Left lobe of liver (tissue), 2 donors: ENCODE measurements at regions not wholly inside any gene's neighbourhood (a gene's known extent, or its start where the extent isn't known, plus 50 kb on each side); places are given as distances from the start of the nearest gene placed in this dataset.

Source experiments
- ATAC-seq: fragments of 200-7000 bp; cut with Tn5 transposase; one replicate; pipeline ENCODE4 v1.9.1; 2020; ENCODE audit warnings: mild to moderate bottlenecking, moderate library complexity
- DNase-seq: peaks from one replicate; pipeline ENCODE4 v3.0.0-alpha.2; 2020; ENCODE audit warnings: low spot score
- donor health status: DM: no; HTN: no; CAD: no; lungs with moderate emphysema.
- donor health status: DM: no; HTN: yes; CAD: no.

DNA sequence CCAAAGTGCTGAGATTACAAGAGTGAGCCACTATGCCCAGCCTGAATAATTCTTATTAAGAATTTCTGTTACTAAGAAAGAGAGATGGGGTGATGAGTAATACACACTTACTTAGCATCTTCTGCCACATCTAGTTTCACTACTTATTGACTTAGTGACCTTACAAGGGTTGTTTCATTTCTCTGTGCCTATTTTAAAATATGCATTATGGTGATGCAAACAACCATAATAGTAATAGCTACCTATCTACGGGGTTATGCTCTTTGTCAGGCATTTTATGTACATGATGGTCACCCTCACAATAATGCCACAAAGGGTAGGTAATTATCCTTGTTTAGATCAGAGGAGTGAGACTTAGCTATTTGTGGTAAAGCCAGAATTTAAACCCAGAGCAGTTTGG, 499.0 kb upstream of the SGCD start:
- ATAC-seq (no peak), DNase-seq (no peak)

DNA sequence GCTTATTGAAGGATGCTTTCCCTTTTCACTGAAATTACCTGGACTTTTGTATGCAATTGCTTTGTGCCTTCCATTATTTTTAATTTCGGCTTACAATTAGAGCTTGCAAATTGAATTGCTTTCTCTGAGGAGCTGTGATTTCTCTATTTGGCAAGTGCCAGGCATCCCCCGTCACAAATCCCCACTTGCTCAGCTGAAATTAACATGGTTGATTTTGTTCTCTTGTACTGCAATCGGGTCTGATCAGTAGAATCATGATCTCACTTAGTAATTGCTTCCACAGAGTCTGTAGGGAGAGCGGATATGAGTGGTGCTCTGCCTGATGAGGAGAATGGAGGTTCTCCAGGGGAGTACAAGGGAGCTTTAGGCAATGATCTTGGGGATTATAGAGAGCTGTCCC, 495.5 kb upstream of the SGCD start:
- ATAC-seq (no peak), DNase-seq (no peak)

DNA sequence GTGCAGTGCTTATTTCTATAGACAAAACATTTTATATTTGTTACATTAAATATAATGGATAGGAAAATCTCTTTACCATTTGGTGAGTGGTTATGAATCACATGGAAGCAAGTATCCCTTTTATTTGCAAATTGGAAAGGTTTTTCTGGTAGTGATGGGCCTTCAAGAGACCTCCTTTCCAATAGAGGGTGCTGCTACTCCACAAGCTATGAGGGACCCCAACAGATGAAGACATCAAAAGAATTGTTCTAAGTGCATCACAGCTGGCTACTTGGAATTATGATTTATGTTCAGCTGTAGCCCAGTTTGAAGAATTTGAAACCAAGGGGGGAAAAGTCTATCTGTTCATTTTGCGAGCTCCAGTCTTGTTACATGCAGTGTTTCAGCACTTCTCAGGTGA, 493.7 kb upstream of the SGCD start:
- DNase-seq = no peak
- no peak for ATAC-seq

DNA sequence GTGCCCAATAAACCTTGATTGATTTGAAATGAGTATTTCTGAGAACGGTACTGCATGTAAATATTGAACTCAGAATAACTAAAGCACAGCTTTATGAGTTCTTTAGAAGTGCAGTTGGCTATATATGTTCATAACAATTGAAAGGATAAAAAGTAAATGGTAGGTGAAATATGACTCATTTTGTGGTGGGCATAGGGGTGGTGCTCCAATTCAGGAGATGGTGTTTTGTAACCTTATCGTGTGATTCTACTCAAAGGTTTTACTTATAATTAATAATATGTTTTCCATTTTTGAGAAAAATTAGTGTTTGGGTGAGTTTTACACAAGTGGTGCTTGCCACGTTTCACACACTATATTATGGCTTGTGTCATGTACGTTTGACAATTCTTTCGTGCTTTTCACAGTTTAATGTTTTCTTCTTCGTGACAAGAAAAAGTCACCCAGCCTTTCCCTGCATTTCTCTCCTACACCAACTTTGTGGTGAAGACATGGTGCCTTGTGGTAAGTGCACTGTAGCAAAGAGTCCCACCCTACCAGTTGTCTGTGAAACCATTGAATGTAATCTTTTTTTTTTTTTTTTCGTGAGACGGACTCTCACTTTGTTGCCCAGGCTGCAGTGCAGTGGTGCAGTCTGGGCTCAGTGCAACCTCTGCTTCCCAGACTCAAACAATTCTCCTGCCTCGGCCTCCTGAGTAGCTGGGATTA, 492.5 kb upstream of the SGCD start:
- no peak for DNase-seq
- ATAC-seq = no peak

DNA sequence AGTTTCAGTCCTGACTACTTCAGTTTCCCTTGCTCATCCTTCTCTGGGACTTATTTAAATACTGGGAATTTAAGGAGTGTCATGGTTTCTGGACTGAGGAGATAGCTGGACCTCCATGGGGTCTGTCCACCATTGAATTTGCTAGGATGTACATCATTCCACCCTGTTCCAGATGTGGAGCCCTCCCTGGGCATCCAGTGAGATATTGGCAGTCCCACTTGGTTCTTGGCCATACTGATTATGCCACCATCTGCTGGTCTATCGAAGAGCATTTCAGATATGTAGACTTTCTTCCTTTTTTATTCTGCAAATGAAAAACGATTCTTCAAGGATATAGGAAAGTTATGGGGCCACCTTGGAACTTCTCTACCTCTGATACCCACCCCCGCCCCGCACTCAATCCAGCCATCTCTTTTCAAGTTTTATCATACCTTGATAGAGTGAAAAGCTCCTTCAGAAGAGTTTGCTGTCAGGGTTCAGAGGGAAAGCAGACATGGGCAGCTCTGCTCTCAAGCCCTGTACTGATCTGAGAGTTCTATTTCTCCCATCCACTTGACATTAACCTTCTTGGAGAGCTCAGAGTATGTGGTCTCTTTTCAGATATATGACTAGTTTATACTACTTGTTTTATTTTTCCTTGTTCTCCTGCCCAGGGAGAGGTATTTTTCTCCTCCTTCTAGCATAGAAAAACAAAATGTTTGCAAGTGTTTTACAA, 490.7 kb upstream of the SGCD start:
- ATAC-seq (no peak), DNase-seq (no peak)

DNA sequence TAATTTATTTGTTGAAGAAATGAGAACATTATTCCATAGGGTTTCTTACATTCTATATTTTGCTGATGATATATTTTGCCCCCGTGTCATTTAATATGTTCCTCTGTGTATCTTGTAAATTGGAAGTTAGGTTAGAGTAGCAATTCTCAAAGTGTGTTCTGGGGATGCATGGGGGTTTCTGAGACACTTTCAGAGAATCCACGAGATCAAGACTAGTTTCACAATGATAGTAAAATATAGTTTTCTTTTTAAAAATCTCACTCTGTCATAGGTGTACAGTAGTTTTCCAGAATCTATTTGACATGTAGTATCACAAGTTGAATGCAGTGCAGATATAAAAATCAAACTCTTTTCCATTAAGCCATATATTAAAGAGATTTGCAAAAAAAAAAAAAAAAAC, 488.6 kb upstream of the SGCD start:
- DNase-seq = no peak
- no peak for ATAC-seq

DNA sequence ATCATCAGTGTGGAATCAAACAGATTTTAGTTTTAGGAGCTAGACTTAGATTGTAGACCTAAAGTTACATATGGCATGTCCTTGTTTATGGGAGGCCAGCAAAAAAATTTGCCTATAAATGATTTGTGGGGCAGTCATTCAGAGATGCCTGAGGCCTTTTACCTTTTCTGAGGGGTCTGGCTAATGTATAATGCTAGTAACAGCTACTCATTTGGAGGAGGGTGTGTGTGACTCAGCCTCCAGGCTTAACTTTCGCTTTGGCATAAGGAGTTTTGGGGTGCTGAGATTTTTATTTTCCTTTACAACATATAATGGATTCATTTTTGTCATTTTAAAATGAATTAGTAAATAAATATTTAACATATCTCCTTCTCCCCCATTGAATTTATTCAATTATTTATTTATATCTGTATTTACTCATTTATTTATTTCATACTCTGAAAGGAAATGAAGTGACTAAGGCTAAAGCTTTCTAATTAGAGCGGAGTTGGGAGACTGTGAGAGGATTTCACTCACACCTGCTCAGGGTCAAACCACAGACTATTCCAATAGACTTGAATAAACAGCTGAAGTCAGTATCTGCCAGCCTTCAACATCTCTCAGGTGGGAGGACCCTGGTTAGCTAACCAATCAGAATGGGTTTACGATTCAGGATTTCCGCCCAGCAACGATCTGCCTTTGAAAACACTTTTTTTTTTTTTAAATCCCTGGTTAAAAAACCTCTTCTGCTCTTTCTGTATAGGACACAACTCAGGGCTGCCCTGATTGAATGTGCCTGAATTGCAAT, 487.5 kb upstream of the SGCD start:
- DNase-seq = no peak
- ATAC-seq = no peak

DNA sequence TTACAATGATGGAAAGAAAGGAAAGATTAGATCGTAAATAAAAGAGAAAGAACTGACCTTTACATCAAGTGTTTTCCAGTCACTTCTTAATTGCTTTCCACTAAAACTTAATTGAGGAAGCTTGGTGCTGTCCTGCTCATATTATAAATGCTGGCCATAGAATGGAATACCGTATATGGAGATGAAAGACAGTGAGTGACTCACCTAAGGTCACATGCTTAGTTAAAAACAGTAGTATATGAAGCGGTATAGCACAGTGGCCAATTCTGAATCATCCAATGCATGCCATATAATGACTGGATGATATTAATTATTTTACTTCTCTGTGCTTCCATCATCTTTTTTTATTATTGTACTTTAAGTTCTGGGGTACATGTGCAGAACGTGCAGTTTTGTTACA, 482.4 kb upstream of the SGCD start:
- no peak for DNase-seq
- no peak for ATAC-seq

DNA sequence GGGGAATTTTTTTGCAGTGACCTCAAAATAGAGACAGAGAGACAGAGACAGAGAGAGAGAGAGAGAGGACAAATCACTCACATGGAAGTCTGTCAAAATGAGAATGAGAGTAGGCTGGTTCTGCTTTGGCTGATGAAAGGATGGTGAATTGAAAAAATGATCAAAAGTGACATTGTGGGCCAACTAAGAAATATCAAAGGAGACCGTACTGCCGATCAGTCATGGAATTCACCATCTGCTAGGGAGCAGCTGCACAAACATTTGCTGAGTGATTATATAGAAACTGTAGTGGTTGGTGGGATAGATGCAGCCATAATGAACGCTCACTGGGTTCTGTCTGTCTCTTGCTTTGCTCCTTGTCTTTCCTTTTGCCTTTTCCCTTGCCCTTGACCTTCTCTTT, 476.6 kb upstream of the SGCD start:
- no peak for ATAC-seq

DNA sequence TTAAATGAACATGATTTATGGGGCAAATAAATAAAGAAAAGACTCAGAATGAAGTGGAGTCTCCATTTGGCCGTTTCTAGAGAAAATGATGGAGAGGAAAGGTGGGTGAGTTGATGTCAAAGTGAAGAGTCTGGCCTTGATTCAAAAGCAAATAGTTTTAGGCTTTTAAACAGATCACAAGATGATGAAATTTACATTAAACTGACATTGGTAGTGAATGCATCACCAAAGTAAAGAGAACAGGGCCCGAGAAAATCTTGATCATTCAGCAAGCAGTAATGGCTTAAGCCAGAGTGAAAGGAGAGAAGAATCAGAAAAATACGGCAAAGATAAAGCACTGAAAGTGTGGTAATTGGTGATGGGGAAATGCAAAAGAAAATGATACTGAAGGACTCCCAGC, 460.0 kb upstream of the SGCD start:
- ATAC-seq (no peak), DNase-seq (no peak)

More for the DNA sequence above, 476.6 kb upstream of the SGCD start:
- no peak for DNase-seq

DNA sequence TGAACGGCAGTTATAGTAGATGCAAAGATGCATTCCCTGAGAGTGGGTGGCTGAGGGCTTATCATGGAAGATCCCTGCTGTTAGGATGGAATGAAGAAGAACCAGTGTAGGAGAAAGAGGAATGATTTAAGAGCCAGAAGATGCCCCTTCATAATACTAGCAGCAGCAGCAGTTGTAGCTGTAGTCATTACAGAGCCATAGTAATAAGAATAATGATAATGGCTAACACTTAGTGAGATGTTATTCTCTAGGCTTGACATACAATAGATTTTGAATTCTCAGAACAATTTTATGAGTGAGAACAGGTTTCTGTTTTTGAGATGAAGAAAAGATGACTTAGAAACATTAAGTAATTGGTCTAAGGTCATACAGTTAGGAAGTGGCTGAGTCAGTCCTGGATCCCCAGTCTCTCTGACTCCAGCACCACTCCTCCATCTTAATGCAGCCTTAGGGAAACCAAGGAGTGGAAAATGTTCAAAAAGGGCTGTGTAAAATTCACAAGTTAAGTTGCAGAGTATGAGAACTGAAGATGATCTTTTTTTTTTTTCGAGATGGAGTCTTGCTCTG, 459.4 kb upstream of the SGCD start:
- ATAC-seq = no peak
- DNase-seq = no peak

DNA sequence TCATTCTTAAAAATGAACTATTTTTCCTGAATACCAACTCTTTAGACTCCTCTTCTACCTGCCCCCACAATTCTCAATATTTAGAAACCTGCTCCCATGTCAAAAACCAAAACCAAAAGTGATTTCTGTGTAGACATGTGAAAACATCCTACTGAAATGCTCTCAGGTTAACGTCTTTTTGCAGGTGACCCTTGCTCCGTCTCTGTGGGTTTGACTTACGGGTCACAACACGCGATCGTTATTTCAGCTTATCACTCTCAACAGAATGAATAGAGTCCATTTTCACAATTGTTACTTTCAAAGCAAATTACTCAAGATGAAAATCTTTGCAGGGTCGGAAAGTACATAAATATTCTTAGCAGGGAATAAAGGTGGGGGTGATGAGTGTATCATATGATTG, 456.3 kb upstream of the SGCD start:
- DNase-seq = no peak
- ATAC-seq = peak; percentile 77

DNA sequence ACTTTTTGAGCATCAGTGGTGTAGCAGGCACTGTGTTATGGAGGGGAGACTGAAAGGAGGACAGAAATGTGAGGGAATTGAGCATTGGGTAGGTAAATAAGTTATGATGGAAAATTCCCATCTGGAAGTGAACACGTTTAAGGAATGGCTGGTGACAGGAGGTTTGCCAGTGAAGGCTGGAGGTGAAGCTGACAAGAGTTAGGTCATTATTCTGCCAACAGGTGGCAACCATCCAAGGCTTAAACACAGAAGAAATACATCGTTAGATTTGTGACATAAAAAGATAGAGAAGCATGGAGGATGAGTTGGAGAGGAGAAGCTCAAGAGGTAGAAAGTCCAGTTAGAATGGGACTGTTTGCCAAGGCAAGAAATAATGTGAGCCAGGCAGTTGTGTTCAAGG, 455.3 kb upstream of the SGCD start:
- ATAC-seq (no peak), DNase-seq (no peak)

DNA sequence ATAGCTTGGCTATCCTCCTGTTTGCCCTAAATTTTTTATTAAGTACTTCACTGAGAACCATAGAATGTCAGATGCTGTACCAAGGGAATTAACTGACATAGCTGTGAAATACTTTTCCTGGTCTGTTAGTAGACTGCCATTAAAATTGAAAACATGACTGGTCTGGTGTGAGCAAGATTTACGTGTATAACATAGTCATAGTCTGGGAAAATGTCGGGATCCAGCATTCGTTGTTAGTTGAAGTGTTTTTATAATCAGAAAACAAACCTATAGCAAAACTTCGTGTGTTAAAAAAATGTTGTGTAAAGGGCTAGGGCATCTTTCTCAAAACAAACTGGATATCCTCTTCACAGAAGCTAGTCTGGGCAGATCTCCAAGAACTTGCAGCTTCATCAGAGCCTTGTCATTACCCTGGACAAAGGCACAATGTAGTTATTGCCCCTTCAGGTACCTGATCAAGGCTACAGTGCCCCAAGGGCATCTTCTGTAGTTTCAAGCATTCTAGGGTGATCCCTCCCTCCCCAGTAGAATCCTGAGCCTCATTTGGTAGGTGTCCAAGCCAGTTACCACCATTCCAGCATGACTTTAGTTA, 454.2 kb upstream of the SGCD start:
- DNase-seq = no peak
- no peak for ATAC-seq

DNA sequence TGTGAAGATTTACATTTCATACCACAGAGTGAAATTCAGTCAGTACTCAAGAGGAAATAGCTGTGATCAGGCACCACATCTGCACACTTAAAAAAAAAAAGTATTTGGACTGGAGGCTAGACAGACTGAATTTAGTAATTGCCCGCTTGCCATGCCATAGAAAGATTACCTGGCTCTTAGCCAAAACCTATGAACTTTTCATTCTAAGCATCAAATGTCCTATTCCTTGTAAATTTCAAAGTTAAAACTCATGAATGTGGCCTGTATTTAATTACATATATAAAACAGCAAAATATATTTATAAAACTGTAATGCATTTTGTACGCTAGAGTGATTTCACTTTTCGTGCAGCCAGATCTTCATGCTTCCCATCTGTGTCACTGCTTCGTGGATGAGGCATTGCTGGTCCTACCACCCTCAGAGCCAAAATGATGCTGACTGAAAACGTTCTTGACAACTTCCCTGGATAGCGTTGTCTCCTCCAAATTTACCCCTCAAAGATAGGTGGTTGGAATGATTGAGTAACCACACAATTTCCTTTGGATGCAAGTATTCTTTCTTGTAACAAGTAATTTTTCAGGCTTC, 447.9 kb upstream of the SGCD start:
- no peak for ATAC-seq
- no peak for DNase-seq

DNA sequence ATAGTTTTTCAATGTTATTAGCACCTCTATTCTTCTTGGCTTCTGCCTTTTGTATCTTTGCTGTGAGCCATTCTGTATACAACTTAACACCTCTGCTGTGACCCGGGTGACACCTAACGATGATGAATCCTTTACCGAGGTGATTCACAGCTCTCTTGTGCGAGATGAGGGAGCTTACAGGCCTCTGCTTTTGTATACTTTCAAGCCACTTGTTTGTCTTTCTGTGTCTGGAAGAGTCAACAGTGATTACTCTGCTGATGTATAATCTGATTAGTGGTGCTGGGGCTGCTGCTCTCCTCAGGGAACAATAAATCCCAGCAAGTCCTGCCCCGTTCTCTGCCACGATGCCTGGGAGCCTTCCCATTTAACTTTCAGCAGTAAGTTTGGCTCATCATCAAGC, 442.9 kb upstream of the SGCD start:
- DNase-seq (no peak), ATAC-seq (no peak)

DNA sequence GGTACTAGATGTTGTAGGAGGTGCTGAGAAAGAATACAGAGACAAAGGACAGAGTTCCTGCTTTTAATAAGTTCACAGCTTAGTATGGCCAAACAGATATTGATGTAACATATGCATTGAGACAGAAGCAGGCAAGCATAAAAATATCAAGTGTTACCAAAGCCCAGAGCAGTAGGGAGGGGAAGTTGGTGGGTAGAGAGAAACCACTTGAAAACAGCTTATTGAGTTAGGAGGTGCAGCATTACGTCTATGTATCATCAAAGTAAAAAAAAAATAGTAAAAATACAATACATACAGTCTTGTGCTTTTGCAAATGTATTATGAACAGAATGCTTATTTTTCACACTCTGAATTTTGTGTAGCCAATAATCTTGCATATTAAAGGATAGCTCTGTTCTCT, 441.8 kb upstream of the SGCD start:
- ATAC-seq (no peak), DNase-seq (no peak)

DNA sequence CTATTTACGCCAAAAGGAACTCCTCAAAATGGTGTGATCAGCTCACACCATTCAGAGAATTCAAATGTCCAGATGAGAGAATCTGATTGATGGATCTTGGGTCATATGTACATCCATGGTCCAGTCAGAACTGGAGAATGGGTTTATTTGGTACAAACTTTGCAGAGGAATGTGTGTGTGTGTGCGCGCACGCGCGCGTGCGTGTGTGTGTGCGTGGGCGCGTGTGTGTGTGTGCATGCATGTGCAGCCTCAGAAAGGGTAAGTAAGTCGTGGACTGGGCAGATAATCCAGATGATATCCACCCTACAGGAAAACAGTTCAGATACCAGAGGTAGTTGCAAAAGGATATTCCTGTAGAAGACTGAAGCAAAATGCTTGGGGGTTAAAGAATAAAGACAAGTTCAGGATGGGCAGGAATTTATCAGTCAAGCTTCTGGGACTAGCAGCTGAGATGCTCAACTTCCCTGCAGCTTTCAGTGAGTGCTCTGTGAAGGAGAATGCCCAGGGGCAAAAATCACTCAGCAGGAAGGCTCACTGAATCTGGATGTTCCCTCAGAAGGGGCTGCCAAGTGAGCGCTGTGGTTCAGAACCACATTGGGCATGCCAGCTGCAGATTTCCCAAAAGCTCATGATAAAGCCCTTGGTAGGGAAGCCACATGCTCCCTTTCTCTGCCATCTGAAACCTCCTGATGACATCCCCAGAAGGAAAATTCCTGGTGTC, 440.5 kb upstream of the SGCD start:
- ATAC-seq (no peak), DNase-seq (no peak)

DNA sequence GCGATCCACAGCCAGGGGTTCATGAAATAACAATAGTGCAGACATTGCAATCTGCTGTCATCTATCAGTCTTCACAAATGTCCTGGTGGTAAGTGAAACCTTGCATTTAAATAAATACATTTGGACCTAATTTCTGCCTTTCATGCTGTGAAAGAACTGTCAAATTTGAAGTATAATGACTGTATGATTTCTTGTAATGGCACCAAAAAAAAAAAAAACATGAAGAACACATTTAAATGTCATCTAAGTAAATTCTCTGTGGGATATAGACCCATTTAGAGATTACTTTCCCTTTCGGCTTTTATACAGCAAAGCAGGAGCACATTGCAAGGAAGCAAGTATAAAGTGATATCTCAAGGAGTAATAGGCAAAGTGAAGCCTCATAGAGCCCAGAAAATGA, 431.5 kb upstream of the SGCD start:
- DNase-seq (no peak), ATAC-seq (no peak)

DNA sequence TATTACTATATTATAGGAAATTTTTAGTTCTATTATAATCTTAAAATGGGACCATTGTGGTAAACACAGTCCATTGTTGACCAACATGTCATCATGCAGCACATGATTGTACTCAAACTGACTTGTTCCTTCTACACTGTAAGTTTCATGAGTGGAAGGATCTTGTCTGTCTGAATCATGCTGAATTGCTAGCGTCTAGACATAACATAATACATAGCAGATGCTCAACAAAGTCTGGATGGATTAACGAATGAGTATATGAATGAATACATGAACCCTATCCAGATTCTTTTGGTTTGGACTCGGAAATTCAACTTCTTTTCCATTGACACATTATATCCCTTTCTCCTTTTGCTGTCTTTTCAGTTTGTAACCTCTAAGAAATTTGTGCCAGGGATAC, 429.2 kb upstream of the SGCD start:
- ATAC-seq (no peak), DNase-seq (no peak)
